ENCODE measurements at regions not wholly inside any gene's neighbourhood (a gene's known extent, or its start where the extent isn't known, plus 50 kb on each side); places are given as distances from the start of the nearest gene placed in this dataset.
"Not testable (repeated sequence)": the region's sequence is repeated elsewhere in the genome, so short reads cannot be mapped to it uniquely, and the experiment has no call there.

DNA sequence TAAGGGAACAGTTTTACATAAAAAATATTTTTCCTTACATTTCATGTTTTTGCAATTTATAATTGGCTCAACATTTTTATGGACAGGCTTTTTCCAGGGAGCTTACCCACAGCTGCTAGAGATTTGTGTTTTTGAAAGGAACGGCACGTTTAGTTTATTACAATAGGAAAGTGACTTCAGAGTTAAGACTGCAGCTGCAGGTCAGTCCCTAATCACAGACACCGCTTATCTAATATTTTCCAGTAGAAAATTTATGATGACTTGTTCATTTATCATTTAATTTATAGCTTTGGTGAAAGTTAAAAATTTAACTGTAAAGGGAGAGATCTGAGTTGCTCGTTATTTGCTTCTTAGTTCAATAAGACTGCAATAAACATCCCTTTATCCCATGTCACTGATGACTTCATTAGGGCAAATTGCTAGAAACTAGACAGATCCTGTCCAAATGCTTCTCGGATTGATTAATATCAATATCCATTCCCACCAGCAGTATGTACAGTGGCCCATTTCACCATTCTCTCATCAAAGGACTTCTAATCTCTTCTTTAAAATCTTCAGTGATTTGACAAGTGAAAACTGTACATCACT lies 97.0 kb upstream of the ODAD2 start:
- no peak overlapping the region for H3K4me3 ChIP-seq (ENCODE audit: low read depth, low read length)
- DNase-seq (ENCODE audit: low read depth): no peak
- TF ChIP-seq, protein P1, sequence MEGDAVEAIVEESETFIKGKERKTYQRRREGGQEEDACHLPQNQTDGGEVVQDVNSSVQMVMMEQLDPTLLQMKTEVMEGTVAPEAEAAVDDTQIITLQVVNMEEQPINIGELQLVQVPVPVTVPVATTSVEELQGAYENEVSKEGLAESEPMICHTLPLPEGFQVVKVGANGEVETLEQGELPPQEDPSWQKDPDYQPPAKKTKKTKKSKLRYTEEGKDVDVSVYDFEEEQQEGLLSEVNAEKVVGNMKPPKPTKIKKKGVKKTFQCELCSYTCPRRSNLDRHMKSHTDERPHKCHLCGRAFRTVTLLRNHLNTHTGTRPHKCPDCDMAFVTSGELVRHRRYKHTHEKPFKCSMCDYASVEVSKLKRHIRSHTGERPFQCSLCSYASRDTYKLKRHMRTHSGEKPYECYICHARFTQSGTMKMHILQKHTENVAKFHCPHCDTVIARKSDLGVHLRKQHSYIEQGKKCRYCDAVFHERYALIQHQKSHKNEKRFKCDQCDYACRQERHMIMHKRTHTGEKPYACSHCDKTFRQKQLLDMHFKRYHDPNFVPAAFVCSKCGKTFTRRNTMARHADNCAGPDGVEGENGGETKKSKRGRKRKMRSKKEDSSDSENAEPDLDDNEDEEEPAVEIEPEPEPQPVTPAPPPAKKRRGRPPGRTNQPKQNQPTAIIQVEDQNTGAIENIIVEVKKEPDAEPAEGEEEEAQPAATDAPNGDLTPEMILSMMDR (conservative IDR thresholded peaks at IDR 0.05; ENCODE audit: low read depth, low read length): no peak

DNA sequence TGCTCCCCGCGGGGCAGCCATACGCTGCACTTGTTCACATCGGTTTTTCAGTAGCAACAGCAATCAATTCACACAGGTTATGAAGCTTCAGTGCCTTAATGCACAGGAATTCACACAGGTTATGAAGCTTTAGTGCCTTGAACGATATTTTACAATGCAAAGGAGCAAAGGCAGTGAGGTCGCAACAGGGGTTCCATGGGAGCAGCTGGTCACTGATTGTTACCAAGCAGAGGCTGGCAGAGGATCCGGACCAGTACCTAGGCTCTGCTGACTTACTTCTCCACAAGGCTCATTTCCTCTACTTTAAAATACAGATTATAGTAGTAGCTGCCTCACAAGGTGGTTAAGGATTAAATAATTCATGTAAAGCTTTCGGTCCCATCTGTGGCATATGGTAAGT lies 95.2 kb upstream of the ODAD2 start:
- TF ChIP-seq, protein P1 (conservative IDR thresholded peaks at IDR 0.05; ENCODE audit: low read depth, low read length): no peak
- no peak for DNase-seq (ENCODE audit: low read depth)
- H3K4me3 ChIP-seq (ENCODE audit: low read depth, low read length): no peak overlapping the region

GRCh38 chr10:28091913-28092312 lies 93.0 kb upstream of the ODAD2 start:
- no peak overlapping the region for H3K4me3 ChIP-seq (ENCODE audit: low read depth, low read length)
- no peak for DNase-seq (ENCODE audit: low read depth)
- TF ChIP-seq, protein P1 (conservative IDR thresholded peaks at IDR 0.05; ENCODE audit: low read depth, low read length): no peak

- DNase-seq (ENCODE audit: low read depth): no peak
- no peak overlapping the region for H3K4me3 ChIP-seq (ENCODE audit: low read depth, low read length)
- TF ChIP-seq, protein P1 (conservative IDR thresholded peaks at IDR 0.05; ENCODE audit: low read depth, low read length): no peak
These were observed 91.6 kb upstream of the ODAD2 start for GRCh38 chr10:28090506-28090905.

DNA sequence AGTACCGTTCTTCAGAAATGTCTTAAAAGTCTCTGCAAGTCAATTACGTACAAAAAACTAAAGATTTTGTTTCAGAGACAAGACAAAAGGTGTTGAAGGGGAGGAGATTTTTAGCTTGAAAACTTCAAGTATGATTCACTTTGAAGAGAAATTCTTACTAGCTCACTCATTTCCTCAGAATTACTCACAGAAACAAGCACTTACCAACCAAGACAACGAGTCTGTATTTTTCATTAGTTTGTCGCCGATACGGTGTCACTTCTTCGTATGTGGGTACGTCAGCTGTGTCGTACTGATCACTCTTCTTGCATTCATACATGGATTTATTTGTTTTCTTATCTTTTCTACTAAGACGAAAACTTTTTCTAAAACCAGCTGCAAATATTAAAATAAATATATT lies 90.6 kb upstream of the ODAD2 start:
- H3K4me3 ChIP-seq (ENCODE audit: low read depth, low read length): peak overlapping the region; percentile 22
- TF ChIP-seq, protein P1 (conservative IDR thresholded peaks at IDR 0.05; ENCODE audit: low read depth, low read length): no peak
- DNase-seq (ENCODE audit: low read depth): peak; percentile 87

- no peak overlapping the region for H3K4me3 ChIP-seq (ENCODE audit: low read depth, low read length)
- peak; percentile 93 for DNase-seq (ENCODE audit: low read depth)
- TF ChIP-seq, protein P1 (conservative IDR thresholded peaks at IDR 0.05; ENCODE audit: low read depth, low read length): no peak
These were observed 88.9 kb upstream of the ODAD2 start for GRCh38 chr10:28087661-28088351.

- not testable (repeated sequence) for H3K4me3 ChIP-seq (ENCODE audit: low read depth, low read length); DNase-seq (ENCODE audit: low read depth)
These were observed 86.9 kb upstream of the ODAD2 start for GRCh38 chr10:28085760-28086159.

Data from choroid plexus epithelial cell (primary cell).